Gastrocnemius medialis (tissue), 4 donors: ENCODE measurements at regions not wholly inside any gene's neighbourhood (a gene's known extent, or its start where the extent isn't known, plus 50 kb on each side); places are given as distances from the start of the nearest gene placed in this dataset.

ENCODE experiments used
- CTCF ChIP-seq, 5 experiments: fragments of 450-650 bp in 3 of 5; fragments of 200-600 bp in 2 of 5; sonication (generic) in 2 of 5; IDR thresholded peaks in 4 of 5; conservative IDR thresholded peaks in 1 of 5; 1 replicate in 4 of 5; 2 replicates in 1 of 5; pipeline ENCODE4 v1.5.1; 2016 to 2019; ENCODE audit warnings: antibody characterized with exemption in 5 of 5, mild to moderate bottlenecking in 3 of 5, moderate library complexity in 3 of 5
- POLR2A ChIP-seq, 2 donors: fragments of 450-650 bp; IDR thresholded peaks; one replicate each; pipeline ENCODE4 v1.6.1; 2017; ENCODE audit warnings: antibody characterized with exemption in 2 of 2, mild to moderate bottlenecking in 2 of 2, moderate library complexity in 2 of 2

DNA sequence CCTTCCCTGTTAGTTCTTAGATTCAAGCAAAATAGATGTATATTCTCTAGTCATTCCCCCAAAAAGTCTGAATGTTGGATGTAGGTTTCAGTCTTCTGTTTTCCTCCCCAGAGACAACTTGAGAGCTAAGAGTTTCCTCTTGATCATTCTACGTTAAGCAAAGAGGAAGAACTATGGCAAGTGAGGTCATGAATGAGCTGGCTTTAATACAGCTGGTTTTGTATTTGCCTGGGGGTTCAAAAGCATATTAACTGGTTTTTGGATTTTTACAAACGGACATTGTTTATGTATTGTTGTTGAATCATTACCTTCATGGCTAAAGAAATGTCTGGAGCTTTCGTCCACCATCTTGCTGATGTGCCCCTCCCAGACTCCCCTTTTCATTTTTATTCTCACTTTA is 916.7 kb upstream of the POU3F4 start:
- TF ChIP-seq CTCF (IDR thresholded peaks at IDR 0.05 in 4 of 5, conservative IDR thresholded peaks at IDR 0.05 in 1 of 5), result no peak
- TF ChIP-seq POLR2A (IDR thresholded peaks at IDR 0.05), result no peak
